HG02970 (cell line): ENCODE measurements at regions not wholly inside any gene's neighbourhood (a gene's known extent, or its start where the extent isn't known, plus 50 kb on each side); places are given as distances from the start of the nearest gene placed in this dataset.
"Not testable (repeated sequence)": the region's sequence is repeated elsewhere in the genome, so short reads cannot be mapped to it uniquely, and the experiment has no call there.

ENCODE experiments used
- ATAC-seq: cut with Tn5 transposase; IDR thresholded peaks from one replicate; pipeline ENCODE4 v1.9.1; 2021; ENCODE audit warnings: mild to moderate bottlenecking, moderate library complexity, moderate number of reproducible peaks; ENCODE audit not compliant: unreplicated experiment, low FRiP score

GRCh38 chr2:62413116-62413663 is 92.8 kb downstream of the TMEM17 start:
- no peak for ATAC-seq

GRCh38 chr2:62412347-62412742 is 93.7 kb downstream of the TMEM17 start:
- ATAC-seq: no peak

DNA sequence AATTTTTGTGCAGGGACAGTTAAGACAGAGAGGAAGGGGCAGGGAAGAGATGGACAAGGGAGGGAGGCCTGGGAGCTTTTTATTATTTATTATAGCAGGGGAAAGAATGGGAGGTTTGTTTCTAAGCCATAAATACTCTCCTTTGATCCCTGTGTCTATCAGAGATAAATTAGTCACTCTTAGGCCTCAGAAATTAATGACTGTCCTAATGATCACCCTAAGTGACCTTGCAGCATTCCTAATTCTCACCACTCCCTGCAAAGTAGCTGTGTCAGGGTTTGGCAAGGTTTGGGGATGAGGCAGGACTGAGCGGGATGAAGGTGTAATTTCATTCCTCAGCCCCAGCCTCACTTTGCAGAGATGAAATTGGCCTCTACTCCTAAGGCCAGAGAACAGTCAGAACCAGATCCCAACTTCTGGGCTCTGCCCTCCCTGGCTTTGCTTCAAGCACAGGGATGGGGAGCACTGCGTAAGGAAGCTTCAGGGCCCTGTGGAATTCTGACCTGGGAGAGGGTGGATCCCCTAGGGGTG is 95.0 kb downstream of the TMEM17 start:
- ATAC-seq: no peak

- ATAC-seq: no peak
These were observed 96.0 kb downstream of the TMEM17 start for GRCh38 chr2:62410015-62410453.

DNA sequence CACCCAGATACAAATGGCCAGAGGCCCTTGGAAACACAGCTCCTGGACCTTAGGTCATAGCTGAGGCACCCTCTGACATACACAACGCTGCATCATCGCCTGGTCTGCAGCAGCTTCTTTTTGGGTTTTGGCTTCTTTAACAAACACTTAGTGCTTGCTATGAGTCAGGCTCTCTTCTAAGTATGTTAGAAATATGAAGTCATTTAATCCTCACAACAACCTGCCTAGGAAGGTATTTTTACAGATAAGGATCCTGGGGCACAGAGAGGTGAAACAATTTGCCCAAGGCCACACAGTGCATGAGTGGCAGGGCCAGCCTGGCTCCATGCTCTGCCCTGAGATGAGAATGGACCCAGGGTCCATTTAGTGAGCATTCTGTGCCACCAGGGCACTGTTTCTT is 96.6 kb downstream of the TMEM17 start:
- no peak for ATAC-seq

DNA sequence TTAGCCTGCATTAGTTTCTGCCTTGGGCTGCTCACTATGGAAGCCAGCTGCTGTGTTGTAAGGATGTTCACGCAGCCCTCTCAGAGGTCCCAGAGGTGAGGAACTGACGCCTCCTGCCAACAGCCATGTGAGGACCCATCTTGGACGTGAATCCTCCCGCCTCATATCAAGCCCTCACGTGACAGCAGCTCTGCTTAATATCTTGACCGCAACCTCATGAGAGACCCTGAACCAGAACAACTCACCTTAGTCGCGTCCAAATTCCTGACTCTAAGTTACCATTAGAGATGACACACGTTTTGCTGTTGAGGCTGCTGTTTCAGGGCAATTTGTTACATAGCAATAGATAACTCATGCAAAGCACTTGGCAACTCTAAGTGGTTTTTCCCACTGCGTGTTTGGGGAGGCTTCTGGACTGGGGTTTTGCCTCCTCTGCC is 97.7 kb downstream of the TMEM17 start:
- ATAC-seq: no peak

- no peak for ATAC-seq
These were observed 98.2 kb downstream of the TMEM17 start for GRCh38 chr2:62407838-62408237.

GRCh38 chr2:62407401-62407800 is 98.6 kb downstream of the TMEM17 start:
- ATAC-seq: no peak

DNA sequence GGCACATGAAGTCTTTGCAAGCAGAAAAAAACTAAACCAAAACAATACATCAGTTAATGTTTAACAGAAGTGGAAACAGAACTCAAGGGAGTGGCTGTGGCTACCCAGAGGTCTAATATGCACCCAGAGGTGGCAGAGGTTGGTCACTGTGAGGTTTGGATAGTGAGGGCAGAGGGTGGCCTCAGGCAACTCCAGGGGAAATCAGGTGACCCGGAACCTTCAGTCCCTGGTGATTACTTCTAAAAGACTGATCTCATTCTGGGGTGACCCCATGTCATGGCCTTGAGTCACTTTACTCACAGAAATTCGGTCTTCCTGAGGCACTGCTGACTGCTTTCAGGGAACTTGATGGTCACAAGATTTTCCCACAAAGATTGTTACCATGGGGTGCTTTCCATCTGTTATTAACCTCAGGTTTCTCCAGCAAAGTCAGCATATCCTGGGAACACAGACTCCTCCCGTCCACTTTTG is 99.4 kb downstream of the TMEM17 start:
- no peak for ATAC-seq

DNA sequence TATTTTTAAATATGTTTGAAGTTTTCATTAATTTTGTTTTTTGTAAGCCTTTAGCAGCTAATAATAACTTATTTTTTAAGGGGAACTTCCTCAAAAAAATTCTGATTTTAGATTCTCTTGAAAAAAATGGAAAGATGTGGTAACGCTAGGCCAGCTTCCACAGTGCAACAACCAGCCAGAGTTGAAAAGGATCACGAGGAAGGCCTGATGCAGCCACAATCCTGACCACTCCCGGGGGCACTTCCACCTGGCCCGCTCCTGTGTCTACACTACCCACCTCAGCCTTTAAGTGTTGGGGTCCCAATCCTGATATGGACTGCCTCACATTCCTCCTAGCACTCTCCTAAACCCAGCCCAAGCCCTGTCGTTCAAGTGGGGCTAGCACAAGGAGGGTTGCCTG is 101.1 kb downstream of the TMEM17 start:
- no peak for ATAC-seq

GRCh38 chr2:62402156-62402555 is 103.8 kb downstream of the TMEM17 start:
- no peak for ATAC-seq

GRCh38 chr2:62398356-62398755 is 107.6 kb downstream of the TMEM17 start:
- no peak for ATAC-seq

DNA sequence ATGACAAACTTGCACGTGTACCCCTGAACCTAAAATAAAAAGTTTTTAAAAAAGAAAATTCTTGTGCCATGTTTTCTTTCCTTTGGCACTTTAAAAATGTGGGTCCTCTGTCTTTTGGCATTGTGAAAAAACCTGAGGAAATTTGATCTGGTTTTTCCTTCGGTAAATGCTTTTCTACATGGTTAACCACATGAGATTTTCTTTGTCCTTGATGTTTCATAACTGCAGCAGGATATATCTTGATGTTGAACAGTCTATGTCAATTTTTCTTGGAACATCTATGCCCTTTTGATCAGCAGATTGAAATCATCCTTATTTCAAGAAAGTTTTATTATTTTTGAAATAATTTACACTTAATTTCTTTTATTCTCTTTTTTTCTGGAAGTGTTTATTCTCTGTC is 109.1 kb downstream of the TMEM17 start:
- ATAC-seq: no peak

DNA sequence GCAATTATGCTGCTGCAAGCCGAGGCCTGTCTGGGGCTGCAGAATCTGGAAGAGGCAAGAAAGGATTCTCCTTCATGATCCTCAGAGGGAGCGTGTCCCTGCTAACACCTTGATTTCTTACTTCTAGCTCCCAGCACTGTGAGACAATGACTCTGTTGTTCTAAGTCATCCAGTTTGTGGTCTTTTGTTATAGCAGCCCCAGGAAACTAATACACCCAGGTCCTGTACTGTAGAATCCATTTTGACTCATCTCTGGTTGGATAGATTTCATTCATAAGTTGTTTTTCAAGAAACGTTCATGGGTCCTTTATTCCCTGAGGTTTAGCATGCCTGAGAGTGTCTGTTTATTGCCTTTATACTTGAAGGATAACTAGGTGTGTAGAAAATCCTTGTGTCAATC is 112.7 kb downstream of the TMEM17 start:
- no peak for ATAC-seq

DNA sequence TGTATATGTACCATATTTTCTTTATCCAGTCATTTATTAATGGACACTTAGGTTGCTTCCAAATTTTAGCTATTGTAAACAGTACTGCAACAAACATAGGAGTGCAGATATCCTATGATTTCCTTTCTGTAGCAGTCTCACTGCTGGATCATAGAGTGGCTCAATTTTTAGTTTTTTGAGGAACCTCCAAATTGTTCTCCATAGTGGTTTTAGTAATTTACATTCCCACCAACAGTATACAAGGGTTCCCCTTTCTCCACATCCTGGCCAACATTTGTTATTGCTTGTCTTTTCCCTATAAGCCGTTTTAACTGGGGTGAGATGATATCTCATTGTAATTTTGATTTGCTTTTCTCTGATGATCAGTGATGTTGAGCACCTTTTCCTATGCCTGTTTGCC is 114.3 kb downstream of the TMEM17 start:
- ATAC-seq: no peak

DNA sequence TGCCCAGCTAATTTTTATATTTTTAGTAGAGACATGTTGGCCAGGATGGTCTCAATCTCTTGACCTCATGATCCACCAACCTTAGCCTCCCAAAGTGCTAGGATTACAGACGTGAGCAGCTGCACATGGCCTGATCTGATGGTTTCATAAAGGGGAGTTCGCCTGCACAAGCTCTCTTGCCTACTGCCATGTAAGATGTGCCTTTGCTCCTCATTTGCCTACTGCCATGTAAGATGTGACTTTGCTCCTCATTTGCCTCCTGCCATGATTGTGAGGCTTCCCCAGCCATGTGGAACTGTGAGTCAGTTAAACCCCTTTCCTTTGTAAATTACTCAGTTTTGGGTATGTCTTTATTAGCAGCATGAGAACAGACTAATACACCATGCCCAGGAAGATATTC is 119.6 kb downstream of the TMEM17 start:
- not testable (repeated sequence) for ATAC-seq

DNA sequence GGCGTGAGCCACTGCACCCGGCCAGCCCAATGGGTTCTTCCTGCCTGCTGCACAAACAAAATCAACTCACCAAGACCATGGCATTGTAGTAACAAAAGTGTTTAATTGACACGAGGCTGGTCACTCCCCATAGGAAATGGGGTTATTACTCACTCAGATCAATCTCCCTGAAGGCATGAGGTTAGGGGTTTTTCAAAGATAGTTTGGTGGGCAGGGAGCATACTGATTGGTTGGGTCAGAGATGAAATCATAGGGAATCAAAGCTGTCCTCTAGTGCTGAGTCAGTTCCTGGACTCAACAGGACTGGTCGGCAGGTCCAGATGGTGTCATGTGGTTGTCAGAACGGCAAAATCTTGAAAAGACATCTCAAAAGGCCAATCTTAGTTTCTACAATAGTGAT is 122.1 kb downstream of the TMEM17 start:
- no peak for ATAC-seq

DNA sequence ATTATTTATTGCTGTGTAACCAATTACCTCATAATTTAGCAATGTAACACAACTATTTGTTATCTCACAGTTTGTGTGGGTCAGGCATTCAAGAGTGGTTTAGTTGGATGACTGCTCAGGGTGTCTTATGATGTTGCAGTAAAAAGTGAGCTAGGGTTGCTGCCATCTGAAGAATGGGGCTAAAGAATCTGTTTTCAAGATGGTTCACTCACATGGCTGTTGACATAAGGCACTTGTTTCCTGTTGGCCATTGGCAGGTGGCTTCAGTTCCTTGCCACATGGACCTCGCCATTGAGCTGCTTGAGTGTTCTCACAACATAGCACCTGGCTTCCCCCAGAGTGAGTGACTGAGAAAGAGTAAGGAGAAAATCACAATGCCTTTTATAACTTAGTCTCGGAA is 123.2 kb downstream of the TMEM17 start:
- no peak for ATAC-seq

DNA sequence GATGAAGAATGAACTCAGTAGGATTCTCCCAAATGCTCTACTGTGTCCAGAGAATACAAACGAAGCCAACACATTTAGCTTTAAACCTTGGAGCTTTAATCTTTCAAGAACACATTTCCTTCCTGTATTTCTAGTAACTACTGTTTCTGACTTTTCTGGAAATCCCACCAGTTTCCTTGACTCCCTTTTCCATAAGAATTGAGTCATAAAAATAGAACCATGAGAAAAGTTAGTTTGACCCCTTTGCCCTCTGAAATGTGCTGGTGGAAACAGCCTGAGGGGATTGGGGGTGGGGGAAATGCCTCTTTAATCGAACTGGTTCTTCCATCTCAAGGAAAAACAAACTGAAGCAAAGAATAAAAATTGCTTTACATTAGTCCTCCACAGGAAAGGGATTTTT is 123.9 kb downstream of the TMEM17 start:
- ATAC-seq: no peak

DNA sequence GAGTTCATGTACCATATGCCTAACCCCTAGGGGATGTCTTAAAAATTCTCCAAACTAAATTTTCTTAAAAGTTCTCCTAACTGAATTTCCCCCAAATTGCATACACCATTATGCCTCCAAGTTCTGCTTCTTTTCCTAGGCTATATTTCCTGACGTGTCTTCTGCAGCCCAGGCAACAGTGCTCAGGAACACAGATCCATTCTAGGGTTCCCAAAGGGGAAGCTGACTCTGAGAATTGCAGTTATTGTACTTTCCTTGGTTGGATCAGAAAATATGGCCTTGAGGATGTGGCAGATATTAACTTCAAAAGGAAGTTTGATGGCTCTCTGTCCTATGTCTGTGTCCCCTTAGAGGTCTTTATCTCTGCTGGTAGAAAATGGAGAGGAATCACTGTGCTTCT is 124.3 kb downstream of the TMEM17 start:
- ATAC-seq: no peak

GRCh38 chr2:62379566-62379965 is 126.4 kb downstream of the TMEM17 start:
- no peak for ATAC-seq

DNA sequence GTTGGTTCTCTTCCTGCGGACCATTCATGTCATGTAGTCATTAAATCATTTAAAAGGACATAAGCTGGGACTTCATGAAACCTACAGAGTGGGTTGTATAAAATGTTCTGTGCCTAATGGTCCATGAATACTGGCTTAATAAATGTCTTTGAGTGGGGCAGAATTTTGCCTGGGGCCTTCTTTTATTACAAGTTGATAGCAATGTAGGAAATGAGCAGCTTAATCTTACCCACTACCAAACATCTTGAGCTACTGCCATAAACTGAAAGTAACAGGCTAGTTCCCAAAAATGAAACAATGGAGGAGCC is 130.9 kb downstream of the TMEM17 start:
- no peak for ATAC-seq
